Sigmoid colon (tissue), 6 donors: ENCODE measurements at regions not wholly inside any gene's neighbourhood (a gene's known extent, or its start where the extent isn't known, plus 50 kb on each side); places are given as distances from the start of the nearest gene placed in this dataset.

Experiments used
- DNase-seq: peaks from one replicate; pipeline ENCODE4 v3.0.0-alpha.2; 2019
- H3K27ac ChIP-seq, 4 donors: fragments of 200-600 bp; sonication (generic); one replicate each; pipeline ENCODE4 v1.5.1; 2016 to 2019; ENCODE audit warnings: mild to moderate bottlenecking in 1 of 4
- H3K27me3 ChIP-seq, 3 donors: fragments of 200-600 bp; sonication (generic); one replicate each; pipeline ENCODE4 v1.5.1; 2019; ENCODE audit warnings: mild to moderate bottlenecking in 1 of 3
- H3K36me3 ChIP-seq, 4 donors: fragments of 200-600 bp; sonication (generic); one replicate each; pipeline ENCODE4 v1.5.1; 2016 to 2019
- H3K4me1 ChIP-seq, 4 donors: fragments of 200-600 bp; sonication (generic); one replicate each; pipeline ENCODE4 v1.5.1; 2017 to 2019
- H3K4me3 ChIP-seq, 4 donors: fragments of 200-600 bp; sonication (generic); one replicate each; pipeline ENCODE4 v1.5.1; 2017 to 2019; ENCODE audit warnings: mild to moderate bottlenecking in 2 of 4, moderate library complexity in 1 of 4
- H3K9me3 ChIP-seq, 4 donors: fragments of 200-600 bp in 3 of 4; sonication (generic) in 3 of 4; one replicate each; pipeline versions ENCODE4 v1.5.1 to v1.6.1; 2013 to 2019
- CTCF ChIP-seq, 4 experiments: fragments of 450-650 bp in 3 of 4; fragments of 200-600 bp in 1 of 4; IDR thresholded peaks; one replicate each; pipeline ENCODE4 v1.5.1; 2016 to 2019; ENCODE audit warnings: antibody characterized with exemption in 4 of 4, mild to moderate bottlenecking in 3 of 4, moderate library complexity in 2 of 4
- EP300 ChIP-seq, 4 donors: sonication (generic); formaldehyde crosslinking; IDR thresholded peaks; one replicate each; pipeline ENCODE4 v1.6.1; 2017; ENCODE audit warnings: antibody characterized with exemption in 4 of 4
- POLR2A ChIP-seq, 2 donors: fragments of 450-650 bp; IDR thresholded peaks; one replicate each; pipeline ENCODE4 v1.6.1; 2016; ENCODE audit warnings: antibody characterized with exemption in 2 of 2, mild to moderate bottlenecking in 2 of 2, moderate library complexity in 2 of 2
- POLR2AphosphoS5 ChIP-seq, 4 donors: sonication (generic); formaldehyde crosslinking; IDR thresholded peaks; one replicate each; pipeline ENCODE4 v1.6.1; 2017; ENCODE audit warnings: antibody characterized with exemption in 4 of 4
- WGBS, 2 donors: extraction: QIAGEN DNeasy Blood & Tissue Kit; methylation state at CpG; one replicate each; pipeline ENCODE4 v1.1.7; 2013; 5-methylcytosine and 5-hydroxymethylcytosine counted together
- intact Hi-C: fragments of 100-400 bp; cut with DNase I; formaldehyde crosslinking; loops from one replicate; pipeline ENCODE4 v1.15.1; 2023
- donor health status: healthy with polysubstance abuse.
- donor health status: healthy.

DNA sequence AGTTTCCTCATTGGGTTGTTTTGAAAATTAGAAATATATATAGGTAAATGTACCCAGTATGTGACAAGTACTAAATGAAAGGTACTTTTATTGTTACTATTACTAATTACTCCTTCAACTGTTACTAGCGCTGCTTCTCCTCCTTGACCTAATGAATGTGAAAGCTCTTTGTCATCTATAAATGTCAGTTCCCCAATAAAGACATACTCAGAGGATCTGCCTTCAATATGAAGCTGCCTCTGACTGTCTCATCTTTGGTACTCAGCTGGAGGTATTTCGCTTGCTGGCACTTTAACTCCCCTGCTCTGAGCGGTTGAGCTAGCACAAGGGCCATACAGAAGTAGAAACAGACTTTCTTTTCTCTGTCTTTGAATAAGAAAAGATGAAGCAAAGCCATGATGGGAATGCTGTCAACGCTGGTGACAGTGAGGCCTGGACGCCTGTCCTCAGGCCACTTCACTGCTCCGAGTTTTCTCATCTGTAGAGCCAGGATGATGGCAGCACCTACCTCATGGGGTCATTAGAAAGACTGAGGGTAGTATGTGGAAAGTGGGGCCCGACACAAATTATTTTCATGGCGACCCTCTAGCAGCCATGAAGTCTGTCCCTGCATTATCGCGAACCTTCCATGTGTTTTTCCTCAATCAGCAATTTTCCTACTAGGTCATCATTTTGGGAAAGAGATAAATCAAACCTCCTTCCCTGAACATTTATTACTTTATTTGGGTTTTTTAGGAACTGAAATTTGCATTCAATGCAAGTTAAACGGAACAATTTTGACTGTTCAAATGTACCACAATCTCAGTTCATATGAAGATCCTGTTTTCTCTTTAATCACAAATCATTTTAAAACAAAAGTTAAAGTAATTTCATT lies 55.9 kb upstream of the SNX9 start:
- intact Hi-C loops, result loop anchor here (10.0 kb wide), 1 partner anchor 442 kb away; the partner anchor contains the start of gene TMEM242
- H3K27ac ChIP-seq, result peak overlapping the region in 2 of 4 donors; percentile 32 to 90

DNA sequence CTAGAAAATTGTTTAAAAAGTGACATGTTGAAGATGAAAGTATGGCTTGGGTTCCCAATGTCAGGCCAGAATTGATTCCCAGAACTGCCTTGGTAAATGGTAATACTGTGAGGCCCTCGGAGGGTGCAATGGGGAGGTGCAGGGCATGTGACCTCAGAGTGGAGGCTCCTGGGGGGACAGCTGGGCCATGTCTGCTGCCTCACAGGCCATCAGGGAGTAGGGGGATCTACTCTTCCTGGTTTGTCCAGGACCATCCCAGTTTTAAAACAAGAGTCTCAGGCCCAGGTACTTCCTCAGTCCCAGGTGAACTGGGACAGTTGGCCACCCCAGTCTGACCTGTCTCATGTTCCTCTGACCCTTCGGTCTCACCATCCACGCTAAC lies 55.3 kb upstream of the SNX9 start:
- Histone ChIP-seq H3K27me3 (peaks cover 0 to 3% (median 0%) of the 10 kb centered on the region in 3 donors), H3K9me3 (no peaks in the 10 kb centered on the region), H3K27ac (peak overlapping the region in 3 of 4 donors; percentile 16 to 64 (median 32)), H3K36me3 (no peaks in the 10 kb centered on the region), H3K4me3 (no peak overlapping the region), H3K4me1 (peaks cover 0 to 26% (median 24%) of the 10 kb centered on the region in 4 donors)
- no peak for DNase-seq
- 91 to 96% methylated on average over 3 of the region's 3 CpGs for WGBS, 2 donors
- intact Hi-C loops, result loop anchor here (10.0 kb wide), 1 partner anchor 443 kb away; the partner anchor contains the start of gene TMEM242
- TF ChIP-seq POLR2A (IDR thresholded peaks at IDR 0.05) (no peak), CTCF (IDR thresholded peaks at IDR 0.05) (no peak), EP300 (IDR thresholded peaks at IDR 0.05) (no peak), POLR2AphosphoS5 (IDR thresholded peaks at IDR 0.05) (no peak)

More for the DNA sequence above, 55.9 kb upstream of the SNX9 start:
- peaks cover 0 to 30% (median 25%) of the 10 kb centered on the region in 4 donors for H3K4me1 ChIP-seq
- TF ChIP-seq POLR2AphosphoS5 (IDR thresholded peaks at IDR 0.05) (peak in 1 of 4 donors; percentile 26), CTCF (IDR thresholded peaks at IDR 0.05) (no peak)
- WGBS, 2 donors, result 92 to 93% methylated on average over 11 of the region's 11 CpGs
- H3K4me3 ChIP-seq, result no peak overlapping the region
- DNase-seq, result no peak
- H3K36me3 ChIP-seq, result no peaks in the 10 kb centered on the region
- H3K27me3 ChIP-seq, result peaks cover 0 to 3% (median 0%) of the 10 kb centered on the region in 3 donors
- no peaks in the 10 kb centered on the region for H3K9me3 ChIP-seq

GRCh38 chr6:157768304-157768703 lies 54.7 kb upstream of the SNX9 start:
- DNase-seq, result no peak
- H3K27ac ChIP-seq, result peak overlapping the region in 3 of 4 donors; percentile 16 to 64 (median 32)
- H3K36me3 ChIP-seq, result no peaks in the 10 kb centered on the region
- peaks cover 0 to 6% (median 0%) of the 10 kb centered on the region in 3 donors for H3K27me3 ChIP-seq
- no peaks in the 10 kb centered on the region for H3K9me3 ChIP-seq
- TF ChIP-seq POLR2A (IDR thresholded peaks at IDR 0.05) (no peak), CTCF (IDR thresholded peaks at IDR 0.05) (no peak), POLR2AphosphoS5 (IDR thresholded peaks at IDR 0.05) (peak in 2 of 4 donors; percentile 14 to 24), EP300 (IDR thresholded peaks at IDR 0.05) (peak in 2 of 4 donors; percentile 9 to 53)
- H3K4me1 ChIP-seq, result peaks cover 0 to 22% (median 19%) of the 10 kb centered on the region in 4 donors
- WGBS, 2 donors, result 53 to 89% methylated on average over 6 of the region's 6 CpGs
- intact Hi-C loops, result loop anchor here (10.0 kb wide), 1 partner anchor 444 kb away; the partner anchor contains the start of gene TMEM242
- no peak overlapping the region for H3K4me3 ChIP-seq

DNA sequence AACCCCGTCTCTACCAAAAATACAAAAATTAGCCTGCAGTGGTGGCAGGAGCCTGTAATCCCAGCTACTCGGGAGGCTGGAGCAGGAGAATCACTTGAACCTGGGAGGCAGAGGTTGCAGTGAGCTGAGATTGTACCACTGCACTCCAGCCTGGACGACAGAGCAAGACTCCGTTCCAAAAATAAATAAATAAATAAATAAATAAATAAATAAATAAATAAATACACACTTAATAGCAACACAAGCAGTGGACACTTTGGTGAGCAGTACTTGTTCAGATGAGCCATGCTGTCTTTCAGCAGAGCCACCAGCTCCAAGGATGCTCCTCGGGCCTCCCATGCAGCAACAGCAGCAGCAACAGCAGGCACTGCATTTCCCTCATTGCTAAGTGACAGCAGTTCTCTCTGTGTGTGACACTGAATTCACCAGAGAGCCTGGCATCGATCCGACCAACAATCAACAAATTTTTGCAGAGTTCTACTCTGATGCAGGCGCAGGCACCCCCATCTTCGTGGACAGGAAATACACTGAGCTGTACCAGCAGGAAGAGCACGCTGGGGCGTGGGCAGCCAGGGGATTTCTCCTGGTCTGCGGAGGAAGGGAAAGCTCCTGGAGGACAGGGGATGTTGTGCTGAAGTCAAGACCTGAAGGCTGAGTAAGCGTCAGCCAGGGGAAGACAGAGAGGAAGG lies 54.0 kb upstream of the SNX9 start:
- peak overlapping the region in 1 of 4 donors; percentile 27 for H3K27ac ChIP-seq
- H3K4me1 ChIP-seq, result peaks cover 0 to 15% (median 12%) of the 10 kb centered on the region in 4 donors
- H3K27me3 ChIP-seq, result peaks cover 0 to 12% (median 0%) of the 10 kb centered on the region in 3 donors
- no peaks in the 10 kb centered on the region for H3K36me3 ChIP-seq
- intact Hi-C loops, result loop anchor here (10.0 kb wide), 1 partner anchor 444 kb away; the partner anchor contains the start of gene TMEM242
- no peak overlapping the region for H3K4me3 ChIP-seq
- no peak for DNase-seq
- H3K9me3 ChIP-seq, result no peaks in the 10 kb centered on the region
- TF ChIP-seq CTCF (IDR thresholded peaks at IDR 0.05) (no peak), POLR2AphosphoS5 (IDR thresholded peaks at IDR 0.05) (no peak), POLR2A (IDR thresholded peaks at IDR 0.05) (no peak), EP300 (IDR thresholded peaks at IDR 0.05) (no peak)
- WGBS, 2 donors, result 79 to 88% methylated on average over 13 of the region's 13 CpGs
